SK-N-SH (cell line): ENCODE measurements at regions not wholly inside any gene's neighbourhood (a gene's known extent, or its start where the extent isn't known, plus 50 kb on each side); places are given as distances from the start of the nearest gene placed in this dataset.

Experiments
- CTCF ChIA-PET: fragments of 300-600, 350-600 bp; formaldehyde crosslinking; extraction: SDS; loops from one replicate; lab custom pipeline; 2021; lab: Yijun Ruan, JAX
- POLR2A ChIA-PET: fragments of 350-600 bp; sonication (Branson Sonifier 250); formaldehyde crosslinking; extraction: SDS; loops from one replicate; lab custom pipeline; 2020; ENCODE audit warnings: antibody characterized with exemption, inconsistent platforms; lab: Yijun Ruan, JAX
- DNase-seq: peaks from one replicate; pipeline ENCODE4 v3.0.0; 2012
- H2AFZ ChIP-seq: fragments of 200-600 bp; sonication (generic); 2 replicates; pipeline ENCODE4 v1.8.1; 2016; ENCODE audit warnings: antibody characterized with exemption, mild to moderate bottlenecking, low read depth
- H3F3A ChIP-seq: fragments of 200-600 bp; sonication (generic); replicated peaks from 2 replicates; pipeline ENCODE3; 2016; ENCODE audit warnings: antibody characterized with exemption, mild to moderate bottlenecking; ENCODE audit not compliant: insufficient read depth
- H3K27ac ChIP-seq, 2 experiments: fragments of 200-500 bp in 1 of 2; fragments of 200-600 bp in 1 of 2; sonication (Bioruptor generic) in 1 of 2; sonication (generic), shearing (Covaris generic) in 1 of 2; 2 replicates each; pipeline versions ENCODE4 v1.5.1 to v1.6.1; 2014 to 2016; ENCODE audit warnings: low read depth in 2 of 2, inconsistent platforms in 1 of 2, low read length in 1 of 2, mild to moderate bottlenecking in 1 of 2, mixed read lengths in 1 of 2
- H3K27me3 ChIP-seq: fragments of 200-600 bp; sonication (generic), shearing (Covaris generic); 2 replicates; pipeline ENCODE4 v1.6.1; 2016; ENCODE audit warnings: mixed run types; ENCODE audit not compliant: insufficient read depth
- H3K36me3 ChIP-seq, 2 experiments: fragments of 200-500 bp in 1 of 2; fragments of 200-600 bp in 1 of 2; sonication (Bioruptor generic) in 1 of 2; sonication (generic) in 1 of 2; replicated peaks in 1 of 2; 2 replicates each; pipeline versions ENCODE3 to v1.5.1; 2014 to 2016; ENCODE audit warnings: low read length in 1 of 2, mild to moderate bottlenecking in 1 of 2; ENCODE audit not compliant: insufficient read depth in 2 of 2, control insufficient read depth in 1 of 2
- H3K4me1 ChIP-seq, 2 experiments: fragments of 200-500 bp in 1 of 2; fragments of 200-600 bp in 1 of 2; sonication (Bioruptor generic) in 1 of 2; sonication (generic), shearing (Covaris generic) in 1 of 2; 2 replicates each; pipeline versions ENCODE4 v1.5.1 to v1.6.1; 2014 to 2016; ENCODE audit warnings: low read depth in 1 of 2, low read length in 1 of 2, mixed run types in 1 of 2; ENCODE audit not compliant: insufficient read depth in 2 of 2, control insufficient read depth in 1 of 2
- H3K4me2 ChIP-seq: fragments of 200-600 bp; sonication (generic), shearing (Covaris generic); 2 replicates; pipeline ENCODE4 v1.6.1; 2017; ENCODE audit warnings: mixed run types
- H3K4me3 ChIP-seq, 2 experiments: fragments of 200-500 bp in 1 of 2; fragments of 200-600 bp in 1 of 2; sonication (Bioruptor generic) in 1 of 2; sonication (generic), shearing (Covaris generic) in 1 of 2; 2 replicates each; pipeline versions ENCODE4 v1.5.1 to v1.8.1; 2014 to 2016; ENCODE audit warnings: low read depth in 2 of 2, inconsistent platforms in 1 of 2, low read length in 1 of 2, mild to moderate bottlenecking in 1 of 2, mixed read lengths in 1 of 2, moderate library complexity in 1 of 2
- H3K79me2 ChIP-seq: fragments of 200-600 bp; sonication (generic); 2 replicates; pipeline ENCODE4 v1.8.1; 2017; ENCODE audit warnings: mild to moderate bottlenecking; ENCODE audit not compliant: insufficient read depth
- H3K9ac ChIP-seq: fragments of 200-600 bp; sonication (generic); 2 replicates; pipeline ENCODE4 v1.6.1; 2017; ENCODE audit warnings: mixed run types
- H3K9me2 ChIP-seq: fragments of 200-600 bp; sonication (generic); 2 replicates; pipeline ENCODE4 v1.6.1; 2017; ENCODE audit warnings: mixed run types
- H3K9me3 ChIP-seq: fragments of 200-600 bp; sonication (generic); 2 replicates; pipeline ENCODE4 v1.6.1; 2017; ENCODE audit warnings: mixed run types, mild to moderate bottlenecking, moderate library complexity
- H4K20me1 ChIP-seq: fragments of 200-600 bp; sonication (generic); 2 replicates; pipeline ENCODE4 v1.6.1; 2017; ENCODE audit warnings: mild to moderate bottlenecking, mixed run types; ENCODE audit not compliant: insufficient read depth
- EP300 ChIP-seq, 2 experiments: IDR thresholded peaks; 2 replicates each; pipeline versions ENCODE4 v1.4.0 to v1.6.1; 2012; ENCODE audit warnings: borderline replicate concordance in 1 of 2, low read depth in 1 of 2, low read length in 1 of 2
- FOSL2 ChIP-seq: IDR thresholded peaks from 2 replicates; pipeline ENCODE4 v1.4.0; 2012; ENCODE audit warnings: low read depth, mild to moderate bottlenecking, moderate library complexity, borderline replicate concordance
- GABPA ChIP-seq: IDR thresholded peaks from 2 replicates; pipeline ENCODE4 v1.4.0; 2012; ENCODE audit warnings: low read depth, mild to moderate bottlenecking
- IRF3 ChIP-seq: fragments of 150-350 bp; IDR thresholded peaks from 2 replicates; pipeline ENCODE4 v1.6.1; 2016; ENCODE audit warnings: mild to moderate bottlenecking, low read depth, low read length
- REST ChIP-seq: IDR thresholded peaks from 2 replicates; pipeline ENCODE4 v1.6.1; 2012; ENCODE audit warnings: mild to moderate bottlenecking, low read depth, low read length, moderate library complexity
- SIN3A ChIP-seq: IDR thresholded peaks from 2 replicates; pipeline ENCODE4 v1.6.1; 2012; ENCODE audit warnings: low read depth, mild to moderate bottlenecking, low read length, moderate library complexity, borderline replicate concordance
- TAF1 ChIP-seq: IDR thresholded peaks from 2 replicates; pipeline ENCODE4 v1.6.1; 2012; ENCODE audit warnings: low read depth, mild to moderate bottlenecking, low read length, moderate library complexity, borderline replicate concordance
- TEAD4 ChIP-seq: IDR thresholded peaks from 2 replicates; pipeline ENCODE4 v1.4.0; 2012; ENCODE audit warnings: mild to moderate bottlenecking, borderline replicate concordance; ENCODE audit not compliant: insufficient read depth
- USF1 ChIP-seq: IDR thresholded peaks from 2 replicates; pipeline ENCODE4 v1.4.0; 2012; ENCODE audit warnings: low read depth, borderline replicate concordance
- USF2 ChIP-seq: fragments of 150-350 bp; IDR thresholded peaks from 2 replicates; pipeline ENCODE4 v1.6.1; 2017; ENCODE audit warnings: antibody characterized with exemption, low read length, low read depth, borderline replicate concordance
- YY1 ChIP-seq: IDR thresholded peaks from 2 replicates; pipeline ENCODE4 v1.4.0; 2012; ENCODE audit warnings: low read depth, mild to moderate bottlenecking

DNA sequence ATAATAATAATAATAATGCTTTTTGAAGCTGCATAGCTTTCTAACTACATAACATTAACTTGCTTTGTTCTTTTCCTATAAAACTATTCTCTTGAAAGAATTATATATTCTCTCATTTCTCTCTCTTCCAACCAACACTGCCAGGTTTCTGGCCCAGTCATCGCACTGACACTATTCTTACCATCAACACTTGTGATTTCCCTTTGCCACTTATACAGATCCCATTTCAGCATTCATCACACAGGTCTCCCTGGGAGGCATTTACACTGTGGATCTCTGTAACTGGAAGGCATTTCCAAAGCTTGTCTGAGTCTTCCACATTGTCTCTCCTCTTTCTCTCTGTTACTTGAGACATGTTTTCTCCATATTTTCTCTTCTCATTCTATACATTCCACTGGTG is 777.8 kb upstream of the ACO1 start (continued):
- no peak for TF ChIP-seq REST
- TF ChIP-seq USF2, result no peak
- no peak for TF ChIP-seq GABPA
- no peak for TF ChIP-seq YY1
- no peak for TF ChIP-seq TAF1

DNA sequence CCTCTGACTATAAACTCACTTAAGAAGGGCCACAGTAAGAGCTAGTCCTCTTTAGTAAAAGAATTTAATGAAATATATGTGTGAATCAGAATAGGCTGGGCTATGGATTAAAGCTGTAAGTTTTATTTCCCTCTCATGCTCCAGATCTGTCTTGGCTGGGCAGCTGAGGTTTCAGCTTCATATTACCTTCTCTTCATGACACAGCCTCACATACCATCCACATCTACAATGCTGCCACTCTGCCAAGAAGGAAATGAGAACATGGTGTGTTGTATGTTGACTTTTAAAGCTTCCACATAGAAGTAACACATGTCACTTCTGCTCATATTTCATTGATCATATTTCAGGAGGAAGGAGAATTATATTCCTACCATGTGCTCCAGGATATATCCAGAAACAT is 776.0 kb upstream of the ACO1 start:
- no peaks in the 10 kb centered on the region for H3K36me3 ChIP-seq
- no peak for DNase-seq
- POLR2A ChIA-PET, result no interaction called here

More for the DNA sequence above, 776.0 kb upstream of the ACO1 start:
- H3K27ac ChIP-seq, result peak overlapping the region in 1 of 2 experiments; percentile 46; a peak in 2 of 4 replicates
- TF ChIP-seq FOSL2 (no peak), IRF3 (no peak), SIN3A (no peak), EP300 (IDR thresholded peaks at IDR 0.05; ENCODE audit: borderline replicate concordance in 1 of 2, low read depth in 1 of 2, low read length in 1 of 2) (no peak), TEAD4 (no peak), YY1 (no peak), USF1 (no peak)
- TF ChIP-seq, all 33 proteins: peak for 0
- no peak overlapping the region for H3K4me3 ChIP-seq
- H3F3A ChIP-seq, result peaks cover 25% of the 10 kb centered on the region
- H3K27me3 ChIP-seq, result no peaks in the 10 kb centered on the region
- no peaks in the 10 kb centered on the region for H3K79me2 ChIP-seq
- H3K9ac ChIP-seq, result no peak overlapping the region
- no peaks in the 10 kb centered on the region for H3K9me2 ChIP-seq
- H2AFZ ChIP-seq, result 0 out of 2 replicates have a peak overlapping the region, but pooled peaks have one; percentile 12
- H4K20me1 ChIP-seq, result no peaks in the 10 kb centered on the region
- CTCF ChIA-PET, result no interaction called here
- H3K9me3 ChIP-seq, result no peaks in the 10 kb centered on the region; the same call in 1 of the 2 replicates
- H3K4me2 ChIP-seq, result no peak overlapping the region; the same call in 1 of the 2 replicates
- peaks cover 0 to 6% of the 10 kb centered on the region in 2 experiments; a peak in 3 of 4 replicates for H3K4me1 ChIP-seq
